ENCODE measurements at regions not wholly inside any gene's neighbourhood (a gene's known extent, or its start where the extent isn't known, plus 50 kb on each side); places are given as distances from the start of the nearest gene placed in this dataset.

- DNase-seq, result peak in 1 of 2 experiments; percentile 25
Measured at GRCh38 chr4:165612936-165613335, 234.1 kb downstream of the CPE start.

- DNase-seq, result no peak
Measured at GRCh38 chr4:165613581-165613980, 234.8 kb downstream of the CPE start.

- no peak for DNase-seq
Measured at GRCh38 chr4:165620913-165621312, 242.1 kb downstream of the CPE start.

GRCh38 chr4:165621983-165622382 lies 243.2 kb downstream of the CPE start:
- no peak for DNase-seq

- no peak for DNase-seq
Measured at GRCh38 chr4:165625281-165625680, 246.5 kb downstream of the CPE start.

- no peak for DNase-seq
Measured at GRCh38 chr4:165626316-165626715, 246.7 kb upstream of the TLL1 start.

- no peak for DNase-seq
Measured at GRCh38 chr4:165627128-165627527, 245.9 kb upstream of the TLL1 start.

GRCh38 chr4:165627548-165627947 lies 245.5 kb upstream of the TLL1 start:
- no peak for DNase-seq

- DNase-seq, result no peak
Measured at GRCh38 chr4:165628572-165628971, 244.5 kb upstream of the TLL1 start.

GRCh38 chr4:165630671-165631070 lies 242.4 kb upstream of the TLL1 start:
- DNase-seq, result no peak

GRCh38 chr4:165631208-165631894 lies 241.7 kb upstream of the TLL1 start:
- DNase-seq, result peak; percentile 32 to 84

GRCh38 chr4:165631912-165632311 lies 241.1 kb upstream of the TLL1 start:
- DNase-seq, result peak; percentile 74 to 96

- no peak for DNase-seq
Measured at GRCh38 chr4:165634766-165635165, 238.3 kb upstream of the TLL1 start.

- DNase-seq, result peak; percentile 25 to 49
Measured at GRCh38 chr4:165635381-165635780, 237.7 kb upstream of the TLL1 start.

GRCh38 chr4:165635951-165636350 lies 237.1 kb upstream of the TLL1 start:
- no peak for DNase-seq

GRCh38 chr4:165651901-165652300 lies 221.1 kb upstream of the TLL1 start:
- no peak for DNase-seq

GRCh38 chr4:165654556-165654955 lies 218.5 kb upstream of the TLL1 start:
- DNase-seq, result no peak

GRCh38 chr4:165656399-165656798 lies 216.6 kb upstream of the TLL1 start:
- no peak for DNase-seq

GRCh38 chr4:165656829-165657490 lies 216.1 kb upstream of the TLL1 start:
- no peak for DNase-seq

GRCh38 chr4:165662341-165662740 lies 210.7 kb upstream of the TLL1 start:
- no peak for DNase-seq

- DNase-seq, result no peak
Measured at GRCh38 chr4:165663411-165663810, 209.6 kb upstream of the TLL1 start.

- DNase-seq, result no peak
Measured at GRCh38 chr4:165666836-165667235, 206.2 kb upstream of the TLL1 start.

GRCh38 chr4:165667969-165668368 lies 205.1 kb upstream of the TLL1 start:
- peak in 1 of 2 experiments; percentile 13 for DNase-seq

- no peak for DNase-seq
Measured at GRCh38 chr4:165668694-165669093, 204.3 kb upstream of the TLL1 start.

GRCh38 chr4:165677081-165677480 lies 196.0 kb upstream of the TLL1 start:
- DNase-seq, result no peak
